ENCODE measurements at regions not wholly inside any gene's neighbourhood (a gene's known extent, or its start where the extent isn't known, plus 50 kb on each side); places are given as distances from the start of the nearest gene placed in this dataset.

- TF ChIP-seq ZFX (IDR thresholded peaks at IDR 0.05; ENCODE audit: borderline replicate concordance) (no peak), CTCF (IDR thresholded peaks at IDR 0.05) (no peak)
- H3K27ac ChIP-seq: no peak overlapping the region
Measured at GRCh38 chr5:57663466-57663865, 180.9 kb upstream of the ACTBL2 start.

- TF ChIP-seq ZFX (IDR thresholded peaks at IDR 0.05; ENCODE audit: borderline replicate concordance) (no peak), CTCF (IDR thresholded peaks at IDR 0.05) (no peak)
- no peak overlapping the region for H3K27ac ChIP-seq
Measured at GRCh38 chr5:57662991-57663390, 180.4 kb upstream of the ACTBL2 start.

GRCh38 chr5:57659886-57660285 lies 177.3 kb upstream of the ACTBL2 start:
- H3K27ac ChIP-seq: no peak overlapping the region
- TF ChIP-seq ZFX (IDR thresholded peaks at IDR 0.05; ENCODE audit: borderline replicate concordance) (no peak), CTCF (IDR thresholded peaks at IDR 0.05) (no peak)

GRCh38 chr5:57658018-57658417 lies 175.4 kb upstream of the ACTBL2 start:
- no peak overlapping the region for H3K27ac ChIP-seq
- TF ChIP-seq CTCF (IDR thresholded peaks at IDR 0.05): no peak
- TF ChIP-seq ZFX (IDR thresholded peaks at IDR 0.05; ENCODE audit: borderline replicate concordance): no peak

GRCh38 chr5:57655228-57655627 lies 172.6 kb upstream of the ACTBL2 start:
- H3K27ac ChIP-seq: no peak overlapping the region
- TF ChIP-seq ZFX (IDR thresholded peaks at IDR 0.05; ENCODE audit: borderline replicate concordance) (no peak), CTCF (IDR thresholded peaks at IDR 0.05) (no peak)

- TF ChIP-seq CTCF (IDR thresholded peaks at IDR 0.05) (no peak), ZFX (IDR thresholded peaks at IDR 0.05; ENCODE audit: borderline replicate concordance) (no peak)
- H3K27ac ChIP-seq: no peak overlapping the region
Measured at GRCh38 chr5:57653636-57654290, 171.2 kb upstream of the ACTBL2 start.

- TF ChIP-seq CTCF (IDR thresholded peaks at IDR 0.05): no peak
- no peak for TF ChIP-seq ZFX (IDR thresholded peaks at IDR 0.05; ENCODE audit: borderline replicate concordance)
- no peak overlapping the region for H3K27ac ChIP-seq
Measured at GRCh38 chr5:57651127-57651526, 168.5 kb upstream of the ACTBL2 start.

Data from 22Rv1 (cell line).